Activated T-helper 17 cell treated with anti-CD3 and anti-CD28 coated beads, Interleukin-2, amount 50 U/mL, for 72 hours (primary cell): ENCODE measurements at regions not wholly inside any gene's neighbourhood (a gene's known extent, or its start where the extent isn't known, plus 50 kb on each side); places are given as distances from the start of the nearest gene placed in this dataset.
"Not testable (repeated sequence)": the region's sequence is repeated elsewhere in the genome, so short reads cannot be mapped to it uniquely, and the experiment has no call there.

Source experiments
- ATAC-seq: fragments of 150-1000 bp; cut with Tn5 transposase; replicated peaks from 2 replicates; pipeline ENCODE4 v1.10.0; 2021; ENCODE audit warnings: mild to moderate bottlenecking, moderate library complexity
- H3K27ac Mint-ChIP-seq: one replicate; pipeline ENCODE4 v1.8.0; 2022; ENCODE audit warnings: mixed read lengths
- H3K27me3 Mint-ChIP-seq: one replicate; pipeline ENCODE4 v1.8.0; 2022; ENCODE audit warnings: mixed read lengths
- H3K36me3 Mint-ChIP-seq: one replicate; pipeline ENCODE4 v1.8.0; 2022; ENCODE audit warnings: low read depth, mild to moderate bottlenecking, mixed read lengths
- H3K4me1 Mint-ChIP-seq: one replicate; pipeline ENCODE4 v1.8.0; 2022; ENCODE audit warnings: mixed read lengths
- H3K4me3 Mint-ChIP-seq: one replicate; pipeline ENCODE4 v1.8.0; 2022; ENCODE audit warnings: mild to moderate bottlenecking, mixed read lengths
- H3K9me3 Mint-ChIP-seq: one replicate; pipeline ENCODE4 v1.8.0; 2022; ENCODE audit warnings: mixed read lengths

DNA sequence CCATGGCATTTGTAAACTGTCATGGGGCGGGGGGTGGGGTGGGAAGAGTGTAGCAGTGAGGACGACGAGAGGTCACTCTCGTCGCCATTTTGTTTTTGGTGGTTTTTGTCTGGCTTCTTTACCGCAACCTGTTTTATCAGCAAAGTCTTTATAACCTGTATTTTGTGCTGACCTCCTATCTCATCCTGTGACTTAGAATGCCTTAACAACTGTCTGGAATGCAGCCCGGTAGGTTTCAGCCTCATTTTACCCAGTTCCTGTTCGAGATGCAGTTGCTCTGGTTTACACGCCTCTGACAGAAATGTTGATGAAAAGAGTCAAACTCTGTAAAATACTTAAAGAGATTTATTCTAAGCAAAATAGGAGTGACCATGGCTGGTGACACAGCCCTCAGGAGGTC lies 852.0 kb downstream of the DACH1 start:
- Mint-ChIP-seq H3K27ac (no peak overlapping the region), H3K4me3 (no peak overlapping the region), H3K27me3 (no peaks in the 10 kb centered on the region), H3K36me3 (no peaks in the 10 kb centered on the region), H3K4me1 (no peaks in the 10 kb centered on the region), H3K9me3 (no peaks in the 10 kb centered on the region)
- no peak for ATAC-seq

- Mint-ChIP-seq H3K36me3 (no peaks in the 10 kb centered on the region), H3K9me3 (peaks cover 6% of the 10 kb centered on the region), H3K27me3 (no peaks in the 10 kb centered on the region), H3K4me3 (no peak overlapping the region), H3K4me1 (no peaks in the 10 kb centered on the region), H3K27ac (no peak overlapping the region)
- ATAC-seq = no peak
These were observed 861.1 kb downstream of the DACH1 start for GRCh38 chr13:71005919-71006318.

DNA sequence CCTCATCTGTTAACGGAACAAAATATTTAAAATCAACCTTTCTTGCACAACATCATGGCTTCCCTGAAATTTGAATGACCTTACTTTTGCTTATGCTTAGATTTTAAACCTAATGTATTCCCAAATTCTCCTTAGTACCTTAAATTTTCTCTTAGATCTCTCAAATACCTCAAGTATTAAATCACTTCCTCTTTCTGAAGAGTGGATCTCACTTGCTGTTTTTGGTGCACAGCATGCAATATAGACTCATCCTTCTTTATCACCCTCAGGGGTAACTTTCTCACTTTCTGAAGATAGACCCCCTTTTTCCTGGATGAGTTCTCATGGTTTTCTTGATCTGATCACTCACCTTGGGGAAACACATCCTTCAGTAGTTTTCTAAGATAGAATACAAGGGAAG lies 871.7 kb downstream of the DACH1 start:
- Mint-ChIP-seq H3K4me3 (no peak overlapping the region), H3K9me3 (peaks cover 5% of the 10 kb centered on the region), H3K27me3 (no peaks in the 10 kb centered on the region), H3K27ac (no peak overlapping the region), H3K36me3 (no peaks in the 10 kb centered on the region), H3K4me1 (no peaks in the 10 kb centered on the region)
- no peak for ATAC-seq

GRCh38 chr13:70994191-70994590 lies 872.8 kb downstream of the DACH1 start:
- no peak overlapping the region for H3K4me3 Mint-ChIP-seq
- peaks cover 3% of the 10 kb centered on the region for H3K9me3 Mint-ChIP-seq
- no peaks in the 10 kb centered on the region for H3K27me3 Mint-ChIP-seq
- ATAC-seq = no peak
- H3K27ac Mint-ChIP-seq = no peak overlapping the region
- no peaks in the 10 kb centered on the region for H3K36me3 Mint-ChIP-seq
- no peaks in the 10 kb centered on the region for H3K4me1 Mint-ChIP-seq

DNA sequence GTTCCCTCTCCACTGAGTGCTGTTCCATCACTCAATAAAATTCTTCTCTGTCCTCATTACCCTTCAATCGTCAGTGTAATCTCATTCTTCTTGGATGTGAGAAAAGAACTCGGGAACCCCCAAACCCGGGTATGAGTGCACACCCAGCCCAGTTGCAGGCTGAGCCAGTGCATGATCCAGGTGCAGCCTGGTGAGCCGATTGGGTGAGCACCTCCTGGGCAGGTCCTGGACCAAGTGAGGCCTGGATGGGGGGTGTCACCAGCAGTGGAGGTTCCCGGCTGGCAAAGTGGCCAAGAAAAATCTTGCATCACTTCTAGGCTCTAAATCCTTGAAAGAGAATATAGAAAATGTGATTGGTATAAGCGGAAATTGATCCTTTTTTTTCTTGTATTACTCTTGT lies 878.8 kb upstream of the KLHL1 start:
- Mint-ChIP-seq H3K27me3 (no peaks in the 10 kb centered on the region), H3K36me3 (no peaks in the 10 kb centered on the region), H3K4me1 (no peaks in the 10 kb centered on the region), H3K9me3 (no peaks in the 10 kb centered on the region), H3K27ac (no peak overlapping the region), H3K4me3 (no peak overlapping the region)
- no peak for ATAC-seq

- Mint-ChIP-seq H3K9me3 (no peaks in the 10 kb centered on the region), H3K27ac (no peak overlapping the region), H3K36me3 (no peaks in the 10 kb centered on the region), H3K4me3 (no peak overlapping the region), H3K27me3 (no peaks in the 10 kb centered on the region), H3K4me1 (no peaks in the 10 kb centered on the region)
- no peak for ATAC-seq
These were observed 877.1 kb upstream of the KLHL1 start for GRCh38 chr13:70985371-70985770.

DNA sequence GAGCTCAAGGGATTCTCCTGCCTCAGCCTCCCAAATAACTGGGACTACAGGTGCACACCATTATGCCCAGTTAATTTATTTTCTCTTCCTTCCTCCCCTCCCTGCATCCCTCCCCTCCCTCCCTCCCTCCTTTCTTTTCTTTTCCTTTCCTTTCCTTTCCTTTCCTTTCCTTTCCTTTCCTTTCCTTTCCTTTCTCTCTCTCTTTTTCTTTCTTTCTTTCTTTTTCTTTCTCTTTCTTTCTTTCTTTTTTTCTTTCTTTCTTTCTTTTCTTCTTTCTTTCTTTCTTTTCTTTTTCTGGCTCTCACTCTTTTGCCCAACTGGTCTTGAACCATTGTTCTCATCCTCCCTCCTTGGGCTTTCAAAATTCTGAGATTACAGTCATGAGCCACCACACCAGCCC lies 873.0 kb upstream of the KLHL1 start:
- H3K4me1 Mint-ChIP-seq, H3K9me3 Mint-ChIP-seq, ATAC-seq, H3K27me3 Mint-ChIP-seq, H3K27ac Mint-ChIP-seq, H3K4me3 Mint-ChIP-seq, H3K36me3 Mint-ChIP-seq: not testable (repeated sequence)

DNA sequence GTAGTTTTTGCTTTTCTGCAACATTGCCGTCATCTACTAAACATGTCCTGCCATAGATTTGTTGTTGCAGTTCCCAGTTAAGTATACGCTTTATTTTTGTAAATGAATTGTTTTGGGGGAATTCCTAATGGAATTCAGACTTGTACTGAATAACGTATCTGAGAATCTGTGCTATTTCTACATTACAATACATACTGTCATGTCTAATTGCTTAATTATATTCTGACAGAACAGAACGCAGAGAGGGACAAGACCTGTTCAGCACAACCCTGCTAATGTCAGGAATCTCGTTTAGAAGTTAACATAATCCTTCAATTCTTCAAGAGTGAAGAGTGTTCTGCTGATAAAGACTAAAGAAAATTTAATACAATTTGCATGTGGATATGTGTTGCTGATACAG lies 861.1 kb upstream of the KLHL1 start:
- no peak overlapping the region for H3K27ac Mint-ChIP-seq
- H3K4me1 Mint-ChIP-seq = no peaks in the 10 kb centered on the region
- no peak overlapping the region for H3K4me3 Mint-ChIP-seq
- H3K9me3 Mint-ChIP-seq = no peaks in the 10 kb centered on the region
- no peak for ATAC-seq
- H3K36me3 Mint-ChIP-seq = no peaks in the 10 kb centered on the region
- no peaks in the 10 kb centered on the region for H3K27me3 Mint-ChIP-seq

GRCh38 chr13:70967564-70967963 lies 859.3 kb upstream of the KLHL1 start:
- no peak overlapping the region for H3K27ac Mint-ChIP-seq
- H3K27me3 Mint-ChIP-seq = no peaks in the 10 kb centered on the region
- H3K9me3 Mint-ChIP-seq = no peaks in the 10 kb centered on the region
- H3K4me3 Mint-ChIP-seq = no peak overlapping the region
- no peaks in the 10 kb centered on the region for H3K36me3 Mint-ChIP-seq
- H3K4me1 Mint-ChIP-seq = no peaks in the 10 kb centered on the region
- no peak for ATAC-seq

DNA sequence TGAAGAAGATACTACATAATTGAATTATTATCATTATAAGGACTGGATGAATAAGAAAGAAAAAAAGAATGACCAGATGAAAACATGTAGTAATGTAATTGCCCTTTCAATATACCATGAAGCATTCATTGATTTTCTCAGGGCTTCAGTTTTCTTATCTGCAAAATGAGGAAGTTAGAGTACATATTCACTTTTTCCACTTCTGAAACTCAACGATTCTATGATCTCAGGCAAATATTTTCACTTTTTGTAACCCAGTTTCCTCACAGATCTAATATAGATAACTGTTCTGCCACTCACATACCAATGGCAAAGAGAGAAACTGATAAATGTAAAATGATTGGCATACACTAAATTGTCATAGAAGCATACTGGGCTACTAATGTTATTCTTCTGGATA lies 856.6 kb upstream of the KLHL1 start:
- Mint-ChIP-seq H3K27me3 (no peaks in the 10 kb centered on the region), H3K27ac (no peak overlapping the region), H3K9me3 (no peaks in the 10 kb centered on the region), H3K36me3 (no peaks in the 10 kb centered on the region), H3K4me3 (no peak overlapping the region), H3K4me1 (no peaks in the 10 kb centered on the region)
- no peak for ATAC-seq

DNA sequence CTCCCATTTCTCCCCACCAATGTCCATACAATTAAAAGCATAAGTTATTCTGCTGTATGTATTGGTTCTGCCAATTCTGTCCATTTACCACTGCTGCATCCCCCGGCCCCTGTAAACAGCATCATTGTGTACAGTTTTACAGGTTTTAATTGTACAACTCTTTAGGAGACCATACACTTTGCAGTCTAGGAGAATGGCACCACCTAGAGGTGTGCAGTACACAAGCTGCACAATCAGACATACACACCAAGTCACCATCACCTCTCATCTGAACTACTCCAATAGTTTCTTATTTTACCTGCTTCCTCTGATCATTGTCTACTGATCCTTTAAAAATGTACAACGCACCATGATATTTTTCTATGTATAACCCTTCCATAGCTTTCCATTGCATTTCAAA lies 855.9 kb upstream of the KLHL1 start:
- no peaks in the 10 kb centered on the region for H3K4me1 Mint-ChIP-seq
- H3K36me3 Mint-ChIP-seq = no peaks in the 10 kb centered on the region
- no peak for ATAC-seq
- no peaks in the 10 kb centered on the region for H3K9me3 Mint-ChIP-seq
- H3K27ac Mint-ChIP-seq = no peak overlapping the region
- H3K27me3 Mint-ChIP-seq = no peaks in the 10 kb centered on the region
- no peak overlapping the region for H3K4me3 Mint-ChIP-seq

DNA sequence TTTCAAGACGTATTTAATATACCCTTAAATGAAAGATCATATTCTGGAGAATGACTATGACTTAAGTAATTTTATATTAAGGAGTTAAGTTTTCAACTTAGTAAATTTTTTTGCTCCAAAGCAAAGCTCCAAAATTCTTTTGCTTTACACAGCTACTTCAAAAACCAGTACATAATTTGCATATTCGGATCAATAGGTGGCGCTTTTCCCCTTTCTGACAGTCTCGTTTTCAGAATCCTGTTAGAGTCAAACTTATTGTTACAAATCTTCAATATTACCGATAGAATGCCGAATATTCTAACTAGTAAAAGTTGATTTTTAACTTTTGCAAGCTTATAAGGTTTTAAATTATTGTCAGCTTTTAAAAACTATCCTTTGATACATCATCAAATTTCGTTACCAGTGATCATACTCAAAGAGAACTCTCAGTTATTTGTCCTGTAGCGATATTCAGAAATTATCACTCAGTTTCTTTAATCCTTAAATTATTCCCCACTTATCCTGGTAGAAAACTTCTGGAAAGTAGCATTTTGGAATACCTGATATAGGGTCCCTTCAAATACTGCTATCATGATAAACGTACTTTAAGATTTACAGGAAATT lies 852.7 kb upstream of the KLHL1 start:
- no peaks in the 10 kb centered on the region for H3K4me1 Mint-ChIP-seq
- H3K27ac Mint-ChIP-seq = no peak overlapping the region
- ATAC-seq = no peak
- H3K27me3 Mint-ChIP-seq = no peaks in the 10 kb centered on the region
- no peaks in the 10 kb centered on the region for H3K36me3 Mint-ChIP-seq
- H3K4me3 Mint-ChIP-seq = no peak overlapping the region
- no peaks in the 10 kb centered on the region for H3K9me3 Mint-ChIP-seq

GRCh38 chr13:70959035-70959775 lies 851.0 kb upstream of the KLHL1 start:
- no peaks in the 10 kb centered on the region for H3K36me3 Mint-ChIP-seq
- ATAC-seq = no peak
- H3K4me1 Mint-ChIP-seq = no peaks in the 10 kb centered on the region
- no peak overlapping the region for H3K4me3 Mint-ChIP-seq
- H3K27ac Mint-ChIP-seq = no peak overlapping the region
- no peaks in the 10 kb centered on the region for H3K27me3 Mint-ChIP-seq
- H3K9me3 Mint-ChIP-seq = no peaks in the 10 kb centered on the region

DNA sequence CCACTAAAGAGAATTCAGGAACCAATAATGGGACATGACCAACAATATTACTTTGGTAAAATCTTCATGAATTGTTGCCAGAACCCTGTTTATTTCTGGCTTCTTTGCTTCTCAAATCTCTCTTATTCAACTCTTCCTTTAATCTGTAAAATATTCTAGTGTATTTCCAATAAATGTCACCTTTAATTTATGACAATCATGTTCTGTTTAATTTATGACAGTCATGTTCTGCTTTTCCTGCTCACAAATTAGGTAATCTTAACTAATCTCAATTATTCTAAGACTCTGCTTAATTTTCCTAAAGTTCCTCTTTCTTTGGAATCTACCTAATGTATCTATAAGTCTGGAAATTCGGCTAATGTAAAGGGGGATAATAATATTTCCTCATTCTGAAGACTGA lies 847.6 kb upstream of the KLHL1 start:
- Mint-ChIP-seq H3K36me3 (no peaks in the 10 kb centered on the region), H3K4me3 (no peak overlapping the region), H3K4me1 (no peaks in the 10 kb centered on the region), H3K27ac (no peak overlapping the region), H3K27me3 (no peaks in the 10 kb centered on the region), H3K9me3 (peaks cover 4% of the 10 kb centered on the region)
- ATAC-seq = no peak

GRCh38 chr13:70950664-70951063 lies 842.4 kb upstream of the KLHL1 start:
- Mint-ChIP-seq H3K4me3 (no peak overlapping the region), H3K4me1 (no peaks in the 10 kb centered on the region), H3K27me3 (no peaks in the 10 kb centered on the region), H3K27ac (no peak overlapping the region), H3K9me3 (peaks cover 4% of the 10 kb centered on the region), H3K36me3 (no peaks in the 10 kb centered on the region)
- no peak for ATAC-seq

GRCh38 chr13:70945506-70945905 lies 837.3 kb upstream of the KLHL1 start:
- no peak overlapping the region for H3K4me3 Mint-ChIP-seq
- H3K27ac Mint-ChIP-seq = no peak overlapping the region
- no peaks in the 10 kb centered on the region for H3K4me1 Mint-ChIP-seq
- no peak for ATAC-seq
- H3K9me3 Mint-ChIP-seq = peaks cover 17% of the 10 kb centered on the region
- no peaks in the 10 kb centered on the region for H3K36me3 Mint-ChIP-seq
- no peaks in the 10 kb centered on the region for H3K27me3 Mint-ChIP-seq
